Body of pancreas (tissue), 4 donors: ENCODE measurements at regions not wholly inside any gene's neighbourhood (a gene's known extent, or its start where the extent isn't known, plus 50 kb on each side); places are given as distances from the start of the nearest gene placed in this dataset.

ENCODE experiments used
- ATAC-seq: fragments of 150-250 bp; one replicate; pipeline ENCODE4 v1.9.1; 2016
- DNase-seq, 4 donors: peaks; one replicate each; pipeline ENCODE4 v3.0.0-alpha.2; 2019
- H3K27ac ChIP-seq, 4 donors: fragments of 200-600 bp; sonication (generic); 1 replicate in 3 of 4; 2 replicates in 1 of 4; pipeline versions ENCODE4 v1.5.1 to v1.6.1; 2016 to 2019; ENCODE audit warnings: mild to moderate bottlenecking in 1 of 4, mixed read lengths in 1 of 4, moderate library complexity in 1 of 4
- H3K27me3 ChIP-seq, 2 donors: fragments of 200-600 bp; sonication (generic); one replicate each; pipeline ENCODE4 v1.6.0; 2016; ENCODE audit warnings: mild to moderate bottlenecking in 1 of 2
- H3K36me3 ChIP-seq, 2 donors: fragments of 200-600 bp; sonication (generic); replicated peaks in 1 of 2; 2 replicates each; pipeline ENCODE4 v1.5.1; 2016; ENCODE audit warnings: low read depth in 2 of 2; ENCODE audit not compliant: insufficient read depth in 1 of 2
- H3K4me1 ChIP-seq: fragments of 200-600 bp; sonication (generic); one replicate; pipeline ENCODE4 v1.6.0; 2016
- H3K4me3 ChIP-seq, 2 donors: fragments of 200-600 bp; sonication (generic); 1 replicate in 1 of 2; 2 replicates in 1 of 2; pipeline ENCODE4 v1.5.1; 2016 to 2019
- H3K9me3 ChIP-seq, 3 donors: fragments of 200-600 bp; sonication (generic); 1 replicate in 2 of 3; 2 replicates in 1 of 3; pipeline ENCODE4 v1.5.1; 2016
- CTCF ChIP-seq, 7 experiments: fragments of 450-650 bp in 4 of 7; fragments of 200-600 bp in 3 of 7; sonication (generic) in 3 of 7; IDR thresholded peaks; one replicate each; pipeline ENCODE4 v1.5.1; 2016 to 2019; ENCODE audit warnings: antibody characterized with exemption in 7 of 7
- POLR2A ChIP-seq, 3 donors: fragments of 450-650 bp; IDR thresholded peaks; one replicate each; pipeline ENCODE4 v1.6.1; 2016; ENCODE audit warnings: antibody characterized with exemption in 3 of 3, mild to moderate bottlenecking in 2 of 3
- WGBS, 2 donors: methylation state at CpG; one replicate each; pipeline ENCODE4 v1.1.5; 2017; 5-methylcytosine and 5-hydroxymethylcytosine counted together
- intact Hi-C: fragments of 100-400 bp; cut with DNase I; formaldehyde crosslinking; loops from one replicate; pipeline ENCODE4 v1.15.1; 2023

DNA sequence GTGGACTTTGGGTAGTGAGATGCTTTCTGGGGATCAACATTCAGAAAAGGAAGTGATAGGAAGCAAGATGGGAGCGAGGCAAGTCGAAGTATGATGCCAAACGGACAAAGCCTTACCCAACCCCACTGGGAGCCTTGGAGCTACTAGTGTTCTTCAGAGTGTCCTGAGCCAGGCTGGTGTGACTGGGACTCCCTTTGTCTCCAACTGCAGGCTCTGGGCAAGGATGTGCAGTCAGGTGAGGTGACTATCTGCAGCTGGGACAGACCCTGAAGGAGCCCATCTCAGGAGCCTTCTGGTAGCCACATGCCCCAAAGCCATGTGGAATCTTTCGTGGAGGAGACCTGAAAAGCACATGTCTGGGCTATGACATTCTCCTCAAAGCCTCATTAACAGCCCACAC is 360.6 kb downstream of the MTRR start:
- Histone ChIP-seq H3K4me3 (no peak overlapping the region), H3K36me3 (no peaks in the 10 kb centered on the region), H3K27ac (no peak overlapping the region), H3K4me1 (no peaks in the 10 kb centered on the region), H3K9me3 (no peaks in the 10 kb centered on the region), H3K27me3 (no peaks in the 10 kb centered on the region)
- ATAC-seq (no peak), DNase-seq (no peak)
- WGBS, 2 donors = 72 to 79% methylated on average over 4 of the region's 4 CpGs
- intact Hi-C loops = no loop called here
- TF ChIP-seq CTCF (IDR thresholded peaks at IDR 0.05) = no peak

GRCh38 chr5:8230868-8231267 is 361.9 kb downstream of the MTRR start:
- DNase-seq (no peak), ATAC-seq (no peak)
- Histone ChIP-seq H3K4me3 (no peak overlapping the region), H3K9me3 (no peaks in the 10 kb centered on the region), H3K4me1 (no peaks in the 10 kb centered on the region), H3K27me3 (no peaks in the 10 kb centered on the region), H3K36me3 (no peaks in the 10 kb centered on the region), H3K27ac (no peak overlapping the region)
- 46 to 51% methylated on average over 2 of the region's 2 CpGs for WGBS, 2 donors
- TF ChIP-seq CTCF (IDR thresholded peaks at IDR 0.05) (no peak), POLR2A (IDR thresholded peaks at IDR 0.05) (no peak)
- intact Hi-C loops = no loop called here

GRCh38 chr5:8233479-8233878 is 364.5 kb downstream of the MTRR start:
- no peak overlapping the region for H3K27ac ChIP-seq
- ATAC-seq = no peak
- intact Hi-C loops = no loop called here

DNA sequence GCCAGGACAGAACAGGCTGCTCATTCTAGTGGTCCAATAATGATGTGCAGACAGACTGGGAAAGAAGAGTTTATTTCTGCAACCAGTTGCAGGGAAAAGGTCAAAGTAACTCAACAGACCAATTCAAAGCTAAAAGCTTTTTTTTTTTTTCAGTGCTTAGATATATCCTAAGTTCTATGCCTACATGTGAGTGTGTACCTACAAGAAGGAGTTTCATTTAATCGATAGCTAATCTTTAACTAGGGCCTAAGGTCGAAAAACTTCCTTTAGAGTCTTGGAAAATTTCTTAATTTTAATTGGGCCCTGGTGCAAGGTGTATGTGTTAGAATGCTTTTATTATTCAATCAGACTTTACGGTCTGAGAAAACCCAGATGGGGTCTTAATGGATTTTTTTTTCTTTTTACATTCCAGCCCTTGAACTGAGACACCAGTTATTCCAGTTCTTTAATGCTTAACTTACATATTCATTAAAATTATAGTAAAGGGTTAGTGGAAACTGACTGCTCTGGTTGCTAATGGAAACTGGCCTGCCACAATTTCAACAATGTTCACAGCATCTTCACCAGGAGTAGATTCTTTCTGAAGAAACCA is 365.3 kb downstream of the MTRR start:
- 26 to 35% methylated on average over 3 of the region's 3 CpGs for WGBS, 2 donors
- no peak for TF ChIP-seq POLR2A (IDR thresholded peaks at IDR 0.05)
- no peak for TF ChIP-seq CTCF (IDR thresholded peaks at IDR 0.05)
- Histone ChIP-seq H3K36me3 (no peaks in the 10 kb centered on the region), H3K27me3 (no peaks in the 10 kb centered on the region), H3K27ac (no peak overlapping the region), H3K4me3 (no peak overlapping the region), H3K9me3 (no peaks in the 10 kb centered on the region), H3K4me1 (no peaks in the 10 kb centered on the region)
- DNase-seq (no peak), ATAC-seq (no peak)
- intact Hi-C loops = no loop called here

More at GRCh38 chr5:8233479-8233878, 364.5 kb downstream of the MTRR start:
- Histone ChIP-seq H3K9me3 (no peaks in the 10 kb centered on the region), H3K4me1 (no peaks in the 10 kb centered on the region), H3K27me3 (no peaks in the 10 kb centered on the region), H3K36me3 (no peaks in the 10 kb centered on the region), H3K4me3 (no peak overlapping the region)
- no peak for DNase-seq
- TF ChIP-seq POLR2A (IDR thresholded peaks at IDR 0.05) (no peak), CTCF (IDR thresholded peaks at IDR 0.05) (no peak)

- DNase-seq = no peak
- Histone ChIP-seq H3K36me3 (no peaks in the 10 kb centered on the region), H3K4me3 (no peak overlapping the region), H3K27ac (no peak overlapping the region), H3K9me3 (no peaks in the 10 kb centered on the region), H3K4me1 (no peaks in the 10 kb centered on the region), H3K27me3 (no peaks in the 10 kb centered on the region)
- intact Hi-C loops = no loop called here
- ATAC-seq = no peak
- 71 to 77% methylated on average over 5 of the region's 5 CpGs for WGBS, 2 donors
- no peak for TF ChIP-seq CTCF (IDR thresholded peaks at IDR 0.05)
- TF ChIP-seq POLR2A (IDR thresholded peaks at IDR 0.05) = no peak
These were observed 369.1 kb downstream of the MTRR start for GRCh38 chr5:8238080-8238479.
